NCI-H510A treated with DMSO at 0.1 percent for 48 hours (cell line): ENCODE measurements at regions not wholly inside any gene's neighbourhood (a gene's known extent, or its start where the extent isn't known, plus 50 kb on each side); places are given as distances from the start of the nearest gene placed in this dataset.
"Not testable (repeated sequence)": the region's sequence is repeated elsewhere in the genome, so short reads cannot be mapped to it uniquely, and the experiment has no call there.

Experiments
- DNase-seq: peaks from one replicate; lab custom pipeline; 2025; lab: John Stamatoyannopoulos, UW

GRCh38 chr10:4262870-4263600, 478.0 kb upstream of the KLF6 start:
- DNase-seq: no peak

- DNase-seq: no peak
Measured at GRCh38 chr10:4262449-4262848, 477.4 kb upstream of the KLF6 start.

- no peak for DNase-seq
Measured at GRCh38 chr10:4260483-4261124, 475.6 kb upstream of the KLF6 start.

DNA sequence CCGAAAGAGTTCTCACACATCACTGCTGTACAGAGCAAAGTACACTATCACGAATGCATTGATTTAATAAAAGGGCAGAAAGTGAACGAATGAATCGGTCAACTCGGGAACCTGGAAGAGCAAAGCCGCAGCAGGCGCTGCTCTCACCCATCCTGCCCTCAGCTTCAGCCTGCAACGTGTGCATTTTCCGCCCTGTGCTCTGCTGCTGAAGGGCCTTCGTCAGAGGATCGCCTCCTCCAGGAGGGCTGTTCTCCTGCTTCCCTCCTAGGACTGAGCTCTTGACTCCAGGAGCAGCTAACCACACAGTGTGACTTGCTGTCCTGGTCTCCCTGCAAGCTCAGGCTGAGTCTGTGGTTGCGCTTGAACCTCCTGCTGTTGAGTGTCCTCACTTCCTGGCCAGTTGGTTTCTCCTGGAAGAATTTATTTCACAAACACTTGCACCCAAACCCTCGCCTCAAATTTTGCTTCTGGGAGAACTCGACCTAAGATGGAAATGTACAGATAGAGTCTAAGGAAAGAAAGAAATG, 473.0 kb upstream of the KLF6 start:
- DNase-seq: no peak

GRCh38 chr10:4256971-4257370, 472.0 kb upstream of the KLF6 start:
- no peak for DNase-seq

GRCh38 chr10:4255751-4256150, 470.7 kb upstream of the KLF6 start:
- DNase-seq: no peak

DNA sequence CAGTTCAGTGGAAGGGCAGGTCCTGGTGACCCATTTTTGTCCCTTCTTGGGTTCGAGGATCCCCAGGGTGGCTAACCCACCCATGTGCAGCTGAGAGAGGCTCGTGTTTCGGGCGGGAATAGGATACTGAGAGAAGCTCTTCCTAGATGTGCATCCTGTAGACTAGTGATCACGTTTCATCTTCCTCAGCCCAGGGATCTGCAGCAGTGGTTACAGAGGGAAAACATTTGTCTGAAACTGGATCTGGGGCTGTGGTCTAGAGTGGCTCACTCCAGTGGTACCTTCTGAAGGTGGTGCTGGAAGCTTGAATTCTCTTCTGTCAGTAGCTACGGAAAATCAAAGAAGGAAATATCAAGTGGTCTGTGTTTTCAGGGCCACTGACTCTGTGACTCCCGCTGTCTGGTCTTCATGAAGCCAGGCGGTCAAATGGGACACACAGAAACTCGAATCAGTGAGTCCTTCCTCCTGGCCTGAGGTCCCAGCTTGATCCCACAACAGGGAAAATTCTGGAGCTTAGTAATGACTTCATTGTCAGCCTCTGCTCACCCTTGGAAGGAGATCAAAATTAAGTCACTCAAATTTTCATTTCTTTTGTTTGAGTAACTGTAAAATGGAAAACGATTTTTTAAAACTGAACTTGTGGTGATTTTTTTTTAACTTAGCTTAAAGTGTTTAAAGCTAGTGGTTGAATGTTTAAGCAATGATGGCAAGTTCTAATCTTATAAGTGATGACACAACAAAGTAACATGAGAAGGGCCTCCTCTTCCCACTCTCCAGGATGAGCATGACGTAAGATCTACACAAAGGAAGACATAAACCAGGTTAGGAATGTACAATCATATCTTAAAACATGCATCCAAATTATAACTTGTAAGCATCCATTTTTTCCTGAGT, 469.3 kb upstream of the KLF6 start:
- DNase-seq: no peak

- no peak for DNase-seq
Measured at GRCh38 chr10:4252701-4253100, 467.7 kb upstream of the KLF6 start.

- no peak for DNase-seq
Measured at GRCh38 chr10:4250587-4250887, 465.5 kb upstream of the KLF6 start.

- DNase-seq: no peak
Measured at GRCh38 chr10:4249841-4250586, 465.0 kb upstream of the KLF6 start.

DNA sequence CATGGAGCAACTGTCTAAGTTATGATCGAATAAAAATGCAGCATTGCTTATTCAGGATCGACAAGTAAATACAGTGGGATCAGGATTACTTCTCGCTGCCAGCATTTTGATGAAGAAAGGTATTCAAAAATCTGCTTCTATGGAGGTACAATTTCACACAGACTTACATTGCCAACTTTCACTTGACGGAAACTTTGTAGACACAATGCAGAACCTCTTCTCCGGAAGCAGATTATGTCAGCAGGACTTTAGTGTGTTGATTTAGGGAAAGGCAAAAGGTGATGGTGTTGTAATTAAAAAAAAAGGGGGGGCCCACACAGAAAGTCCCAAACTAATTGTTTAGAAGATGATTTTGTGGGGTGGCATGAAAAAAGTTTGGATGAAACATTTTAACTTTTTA, 462.4 kb upstream of the KLF6 start:
- DNase-seq: no peak

DNA sequence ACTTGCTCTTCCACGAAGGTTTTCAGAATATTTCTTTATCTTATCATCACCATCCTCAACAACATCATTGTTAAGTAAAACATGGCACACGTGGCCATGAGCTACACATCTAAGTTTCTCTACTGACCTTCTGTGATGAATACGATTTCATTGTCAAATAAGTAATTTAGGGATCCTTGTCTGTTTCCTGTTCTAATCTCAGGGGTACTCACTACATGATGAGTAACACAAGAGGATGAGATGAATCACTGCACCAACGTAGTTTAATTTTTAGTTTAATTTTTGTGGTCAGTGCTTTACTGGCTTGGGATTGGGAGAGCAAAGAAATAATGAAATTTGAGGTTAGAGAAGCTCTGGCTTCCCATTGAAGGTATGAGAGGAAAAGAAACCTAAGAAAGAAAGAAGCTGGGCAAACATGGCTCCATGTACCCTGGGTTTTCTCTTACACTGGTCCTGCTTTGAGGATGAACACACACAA, 461.9 kb upstream of the KLF6 start:
- DNase-seq: no peak

DNA sequence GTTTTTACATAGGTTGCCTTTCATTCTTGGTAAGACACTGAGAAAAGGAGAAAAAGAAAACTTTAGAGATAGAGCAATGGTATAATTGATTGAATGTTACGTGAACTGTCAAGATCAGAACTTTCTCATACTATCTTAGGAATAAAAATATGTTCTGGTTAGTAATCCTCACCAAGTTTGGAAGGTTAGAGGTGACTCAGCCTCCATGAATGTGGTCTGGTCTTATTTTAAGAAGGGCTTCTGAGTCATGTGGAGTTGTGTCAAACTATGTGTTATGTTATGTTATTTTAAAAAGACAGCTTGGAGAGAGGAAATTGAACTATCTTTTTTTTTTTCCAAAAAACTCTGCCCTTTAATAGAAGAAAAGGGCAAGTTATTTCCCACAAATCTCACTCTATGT, 458.6 kb upstream of the KLF6 start:
- no peak for DNase-seq

DNA sequence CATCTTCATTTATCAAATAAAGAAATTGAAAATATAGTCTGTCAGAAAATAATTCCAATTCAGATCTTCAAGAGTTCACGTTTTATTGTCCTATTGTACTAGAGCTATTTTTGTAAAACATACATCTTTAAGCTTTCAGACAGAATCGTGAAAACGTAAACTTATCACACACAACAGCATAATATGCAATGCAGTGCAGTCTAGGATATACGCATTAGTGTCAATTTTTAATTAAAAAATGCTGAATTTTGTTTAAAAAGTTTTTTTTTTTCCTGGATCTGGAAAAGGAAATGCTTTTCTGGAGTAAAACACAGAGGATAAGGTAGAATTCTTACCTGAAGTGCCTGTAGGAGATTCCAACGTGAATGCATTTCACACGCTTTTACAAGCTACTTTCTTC, 458.2 kb upstream of the KLF6 start:
- no peak for DNase-seq

- DNase-seq: no peak
Measured at GRCh38 chr10:4242561-4243035, 457.6 kb upstream of the KLF6 start.

- DNase-seq: no peak
Measured at GRCh38 chr10:4241724-4242345, 456.8 kb upstream of the KLF6 start.

DNA sequence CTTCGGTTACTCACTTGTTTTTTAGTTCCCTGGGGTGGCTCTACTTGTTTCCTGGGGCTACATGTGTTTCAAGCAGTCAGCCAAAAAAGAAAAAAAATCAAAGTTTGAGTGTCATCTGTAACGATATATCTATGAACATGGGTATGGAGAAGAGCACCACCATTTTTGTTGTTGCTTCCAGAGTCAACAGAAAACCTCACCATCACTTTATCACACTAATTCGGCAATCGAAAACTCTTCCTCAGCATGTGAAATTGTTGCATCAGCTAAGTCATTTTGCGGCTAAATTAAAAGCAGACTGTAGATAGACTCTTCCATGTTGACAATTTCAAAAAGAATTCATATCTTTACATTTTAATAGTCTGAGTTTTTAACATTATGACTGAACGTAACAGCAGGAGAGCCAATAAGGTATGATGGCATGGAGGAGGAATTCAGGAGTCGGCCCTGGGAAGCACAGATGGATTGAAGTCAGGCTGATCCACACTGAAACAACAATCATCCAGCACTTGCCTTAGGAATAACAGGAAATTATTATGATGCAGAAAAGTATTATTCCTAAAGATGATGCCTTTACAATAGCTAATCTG, 455.7 kb upstream of the KLF6 start:
- DNase-seq: no peak

- no peak for DNase-seq
Measured at GRCh38 chr10:4239186-4239585, 454.2 kb upstream of the KLF6 start.

DNA sequence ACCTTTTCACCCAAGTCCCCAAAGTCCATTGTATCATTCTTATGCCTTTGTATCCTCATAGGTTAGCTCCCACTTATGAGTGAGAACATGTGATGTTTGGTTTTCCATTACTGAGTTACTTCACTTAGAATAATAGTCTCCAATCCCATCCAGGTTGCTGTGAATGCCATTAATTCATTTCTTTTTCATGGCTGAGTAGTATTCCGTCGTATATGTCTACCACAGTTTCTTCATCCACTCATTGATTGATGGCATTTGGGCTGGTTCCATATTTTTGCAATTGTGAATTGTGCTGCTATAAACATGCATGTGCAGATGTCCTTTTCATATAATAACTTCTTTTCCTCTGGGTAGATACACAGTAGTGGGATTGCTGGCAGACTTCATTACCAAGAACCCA, 451.9 kb upstream of the KLF6 start:
- not testable (repeated sequence) for DNase-seq

- no peak for DNase-seq
Measured at GRCh38 chr10:4234661-4235060, 449.7 kb upstream of the KLF6 start.

DNA sequence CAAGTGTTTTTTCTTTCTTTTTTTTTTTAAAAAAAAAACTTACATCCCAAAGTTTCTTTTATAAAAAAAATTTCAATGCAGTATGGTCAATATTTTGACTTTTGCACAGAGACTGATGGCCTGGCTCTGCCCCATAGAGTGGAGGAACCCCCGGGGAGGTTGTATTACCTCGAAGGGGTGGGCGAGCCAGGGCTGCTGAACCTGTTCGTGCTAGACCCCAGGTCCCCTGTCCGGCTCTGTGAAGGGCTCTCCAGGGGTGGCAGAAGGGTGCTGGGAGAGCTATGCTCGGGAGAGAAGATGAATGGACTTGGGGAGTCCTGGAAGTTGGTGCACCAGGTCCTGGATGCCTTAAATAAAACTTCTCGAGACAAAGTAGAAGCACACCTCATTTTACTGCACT, 446.4 kb upstream of the KLF6 start:
- DNase-seq: no peak
